Stimulated activated effector memory CD8-positive, alpha-beta T cell treated with anti-CD3 and anti-CD28 coated beads, Interleukin-12 subunit alpha, Interleukin-12 subunit beta, amount 100 ng/mL, for 72 hours (primary cell): ENCODE measurements at regions not wholly inside any gene's neighbourhood (a gene's known extent, or its start where the extent isn't known, plus 50 kb on each side); places are given as distances from the start of the nearest gene placed in this dataset.

ENCODE experiments used
- ATAC-seq: fragments of 150-1000 bp; cut with Tn5 transposase; 2 replicates; pipeline ENCODE4 v1.10.0; 2021
- DNase-seq, 2 donors: peaks; one replicate each; pipeline ENCODE4 v3.0.0; 2021 to 2022; ENCODE audit warnings: low spot score in 2 of 2
- H3K27ac Mint-ChIP-seq: one replicate; pipeline ENCODE4 v1.8.0; 2022; ENCODE audit warnings: mild to moderate bottlenecking, mixed read lengths
- H3K36me3 Mint-ChIP-seq: one replicate; pipeline ENCODE4 v1.8.0; 2022; ENCODE audit warnings: mild to moderate bottlenecking, mixed read lengths
- H3K4me1 Mint-ChIP-seq: one replicate; pipeline ENCODE4 v1.8.0; 2022; ENCODE audit warnings: mixed read lengths
- H3K4me3 Mint-ChIP-seq: one replicate; pipeline ENCODE4 v1.8.0; 2022; ENCODE audit warnings: mild to moderate bottlenecking, mixed read lengths
- H3K9me3 Mint-ChIP-seq: one replicate; pipeline ENCODE4 v1.8.0; 2022; ENCODE audit warnings: mixed read lengths

DNA sequence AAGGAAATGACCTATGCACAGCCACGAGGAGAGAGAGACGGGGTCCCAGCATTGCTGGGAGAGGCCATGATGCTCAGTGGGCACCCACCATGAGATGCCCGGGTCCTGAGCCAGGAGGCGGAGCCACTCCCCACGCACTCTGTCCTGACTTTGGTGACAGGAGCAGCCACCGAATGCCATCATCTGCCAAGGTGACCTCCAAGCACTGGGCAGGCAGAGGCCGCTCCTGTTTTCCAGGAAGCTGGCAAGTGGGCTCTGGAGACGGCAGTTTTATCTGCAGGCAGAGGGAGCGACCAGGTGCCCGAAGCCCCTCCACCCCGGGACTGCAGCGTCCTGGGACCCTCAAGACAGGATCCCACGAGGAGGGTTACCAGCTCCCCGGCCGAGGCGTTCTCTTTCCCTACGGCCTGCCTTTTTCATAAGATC is 453.9 kb downstream of the BRD1 start:
- no peaks in the 10 kb centered on the region for H3K36me3 Mint-ChIP-seq
- H3K9me3 Mint-ChIP-seq, result no peaks in the 10 kb centered on the region
- no peak for ATAC-seq
- no peak overlapping the region for H3K4me3 Mint-ChIP-seq
- peak in 1 of 2 donors; percentile 26 for DNase-seq
- H3K4me1 Mint-ChIP-seq, result peaks cover 6% of the 10 kb centered on the region
- H3K27ac Mint-ChIP-seq, result no peak overlapping the region

DNA sequence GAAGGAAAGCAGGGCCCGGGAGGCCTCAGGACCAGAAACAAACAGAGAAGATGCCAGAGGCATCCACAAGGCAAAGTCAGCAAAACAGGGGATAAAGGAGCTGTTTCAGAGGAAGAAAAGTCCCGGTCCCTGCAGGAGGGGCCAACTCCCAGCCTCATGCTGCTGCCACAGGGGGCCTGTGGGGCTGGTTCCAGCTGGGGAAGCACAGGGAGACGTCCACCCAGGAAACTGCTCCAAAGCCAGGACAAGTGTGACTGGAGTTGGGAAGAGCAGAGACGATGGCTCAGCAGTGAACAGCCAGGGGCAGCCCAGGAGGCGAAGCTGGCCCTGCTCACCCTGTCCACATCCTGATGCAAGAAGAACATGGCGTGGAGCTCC is 454.4 kb downstream of the BRD1 start:
- no peaks in the 10 kb centered on the region for H3K36me3 Mint-ChIP-seq
- DNase-seq (no peak), ATAC-seq (no peak)
- H3K4me3 Mint-ChIP-seq, result no peak overlapping the region
- peaks cover 7% of the 10 kb centered on the region for H3K4me1 Mint-ChIP-seq
- no peaks in the 10 kb centered on the region for H3K9me3 Mint-ChIP-seq
- H3K27ac Mint-ChIP-seq, result no peak overlapping the region

- H3K4me3 Mint-ChIP-seq, result no peak overlapping the region
- DNase-seq (peak in 1 of 2 donors; percentile 39), ATAC-seq (peak; percentile 27)
- H3K27ac Mint-ChIP-seq, result no peak overlapping the region
- no peaks in the 10 kb centered on the region for H3K36me3 Mint-ChIP-seq
- no peaks in the 10 kb centered on the region for H3K9me3 Mint-ChIP-seq
- peaks cover 7% of the 10 kb centered on the region for H3K4me1 Mint-ChIP-seq
Measured at GRCh38 chr22:49372530-49373288, 455.0 kb downstream of the BRD1 start.

DNA sequence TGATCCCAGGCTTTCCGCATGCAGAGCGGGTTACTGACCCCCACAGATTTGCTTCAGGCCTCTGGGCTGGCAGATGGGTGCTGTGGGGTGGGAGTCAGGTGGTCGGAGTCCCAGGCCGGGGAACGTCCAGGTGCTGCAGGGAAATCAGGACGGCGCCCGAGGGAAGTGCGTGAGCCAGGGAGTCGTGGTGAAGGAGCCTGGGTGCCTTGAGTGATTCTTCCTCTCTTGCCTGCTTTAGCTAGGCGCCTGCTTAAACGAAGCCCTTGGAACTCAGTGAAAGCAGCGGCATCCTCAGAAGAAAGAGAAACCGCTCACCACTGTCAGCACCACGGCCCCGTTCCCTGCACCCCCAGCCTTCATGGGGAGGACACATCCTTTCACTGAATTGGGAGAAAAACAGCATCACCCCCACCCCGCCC is 455.6 kb downstream of the BRD1 start:
- peak in 1 of 2 donors; percentile 23 for DNase-seq
- Mint-ChIP-seq H3K27ac (no peak overlapping the region), H3K36me3 (no peaks in the 10 kb centered on the region), H3K4me3 (no peak overlapping the region), H3K4me1 (peaks cover 7% of the 10 kb centered on the region), H3K9me3 (no peaks in the 10 kb centered on the region)
- no peak for ATAC-seq

- H3K9me3 Mint-ChIP-seq, result no peaks in the 10 kb centered on the region
- H3K4me3 Mint-ChIP-seq, result no peak overlapping the region
- DNase-seq, result peak in 1 of 2 donors; percentile 26
- no peak for ATAC-seq
- H3K27ac Mint-ChIP-seq, result no peak overlapping the region
- no peaks in the 10 kb centered on the region for H3K36me3 Mint-ChIP-seq
- peaks cover 7% of the 10 kb centered on the region for H3K4me1 Mint-ChIP-seq
Measured at GRCh38 chr22:49371325-49372110, 456.2 kb downstream of the BRD1 start.

DNA sequence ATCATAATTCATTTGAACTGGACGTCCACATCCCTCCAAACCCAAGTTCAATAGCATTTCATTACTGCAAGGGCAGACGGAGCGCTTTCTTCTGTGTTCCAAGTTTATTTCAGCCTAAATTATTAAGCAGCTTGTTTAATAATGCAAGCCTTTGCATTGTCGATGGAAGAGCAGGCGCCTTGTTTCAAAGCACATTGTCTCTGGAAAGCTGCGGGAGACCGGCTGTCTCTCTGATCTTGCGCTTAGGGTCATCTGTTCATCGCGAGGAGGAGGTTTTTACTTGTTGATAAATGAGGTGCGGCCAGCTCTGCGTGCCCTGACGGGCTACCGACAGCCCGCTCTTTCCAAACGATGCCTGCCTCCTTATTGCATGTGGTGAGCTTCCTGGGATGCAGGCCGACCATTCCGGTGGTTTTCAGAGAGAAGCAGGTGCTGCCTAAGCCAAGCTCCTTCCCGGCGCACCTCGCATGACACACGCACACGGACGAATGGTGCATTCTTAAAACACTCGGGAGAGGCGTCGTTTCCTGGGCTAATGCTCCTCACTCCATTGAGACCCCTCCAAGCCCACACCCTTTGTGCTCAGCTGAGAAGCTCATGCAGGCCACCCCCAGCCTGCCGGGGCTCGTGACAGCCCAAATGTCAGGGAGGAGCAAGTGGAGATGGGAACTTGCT is 456.9 kb downstream of the BRD1 start:
- H3K27ac Mint-ChIP-seq, result no peak overlapping the region
- H3K9me3 Mint-ChIP-seq, result no peaks in the 10 kb centered on the region
- H3K36me3 Mint-ChIP-seq, result no peaks in the 10 kb centered on the region

GRCh38 chr22:49369726-49370626 is 457.7 kb downstream of the BRD1 start:
- Mint-ChIP-seq H3K9me3 (no peaks in the 10 kb centered on the region), H3K27ac (no peak overlapping the region), H3K36me3 (no peaks in the 10 kb centered on the region), H3K4me3 (no peak overlapping the region), H3K4me1 (peaks cover 7% of the 10 kb centered on the region)
- ATAC-seq (no peak), DNase-seq (peak in 1 of 2 donors; percentile 37)

More for the DNA sequence above, 456.9 kb downstream of the BRD1 start:
- ATAC-seq (no peak), DNase-seq (peak in 1 of 2 donors; percentile 18)
- H3K4me1 Mint-ChIP-seq, result peaks cover 7% of the 10 kb centered on the region
- H3K4me3 Mint-ChIP-seq, result no peak overlapping the region

GRCh38 chr22:49368976-49369725 is 458.5 kb downstream of the BRD1 start:
- Mint-ChIP-seq H3K9me3 (no peaks in the 10 kb centered on the region), H3K4me1 (peaks cover 7% of the 10 kb centered on the region), H3K4me3 (peak overlapping the region; percentile 30), H3K27ac (no peak overlapping the region), H3K36me3 (no peaks in the 10 kb centered on the region)
- no peak for ATAC-seq
- peak in 1 of 2 donors; percentile 29 for DNase-seq

DNA sequence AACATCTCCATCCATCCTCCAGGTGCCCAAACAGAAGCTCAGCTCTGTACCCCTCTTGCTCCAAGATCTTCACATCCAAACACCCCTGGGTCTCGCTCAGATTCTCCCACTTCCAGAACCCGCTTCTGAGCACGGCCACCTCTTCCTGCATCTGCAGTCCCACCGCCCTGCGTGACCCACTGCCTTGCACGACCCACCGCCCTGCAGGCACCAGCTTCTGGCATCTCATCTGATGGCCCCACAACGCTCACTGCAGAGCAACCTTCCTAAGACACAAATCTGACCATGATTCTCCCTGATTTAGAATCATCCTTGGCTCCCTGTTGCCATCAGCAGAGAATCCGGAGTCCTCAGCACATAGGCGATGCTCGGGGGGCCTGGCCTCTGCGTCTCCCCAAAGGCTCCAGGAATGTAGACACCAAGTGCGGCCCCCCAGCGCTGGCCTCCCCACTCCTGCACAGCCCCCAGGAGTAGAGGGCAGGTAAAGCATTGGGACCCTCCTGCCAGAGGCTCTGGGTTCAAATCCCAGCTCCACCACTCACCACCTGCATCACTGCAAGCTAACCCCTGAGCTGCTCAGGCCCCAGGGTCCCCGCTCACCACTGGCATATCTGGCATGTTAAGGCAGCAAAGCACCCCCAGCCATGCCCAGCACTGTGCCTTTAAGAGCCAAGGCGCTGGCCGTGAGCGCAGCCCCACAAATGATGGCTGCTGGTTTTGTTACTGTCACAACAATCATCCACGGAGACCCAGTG is 459.3 kb downstream of the BRD1 start:
- no peak for ATAC-seq
- Mint-ChIP-seq H3K36me3 (no peaks in the 10 kb centered on the region), H3K9me3 (no peaks in the 10 kb centered on the region), H3K27ac (no peak overlapping the region), H3K4me1 (peaks cover 7% of the 10 kb centered on the region), H3K4me3 (no peak overlapping the region)
- peak in 1 of 2 donors; percentile 35 for DNase-seq

DNA sequence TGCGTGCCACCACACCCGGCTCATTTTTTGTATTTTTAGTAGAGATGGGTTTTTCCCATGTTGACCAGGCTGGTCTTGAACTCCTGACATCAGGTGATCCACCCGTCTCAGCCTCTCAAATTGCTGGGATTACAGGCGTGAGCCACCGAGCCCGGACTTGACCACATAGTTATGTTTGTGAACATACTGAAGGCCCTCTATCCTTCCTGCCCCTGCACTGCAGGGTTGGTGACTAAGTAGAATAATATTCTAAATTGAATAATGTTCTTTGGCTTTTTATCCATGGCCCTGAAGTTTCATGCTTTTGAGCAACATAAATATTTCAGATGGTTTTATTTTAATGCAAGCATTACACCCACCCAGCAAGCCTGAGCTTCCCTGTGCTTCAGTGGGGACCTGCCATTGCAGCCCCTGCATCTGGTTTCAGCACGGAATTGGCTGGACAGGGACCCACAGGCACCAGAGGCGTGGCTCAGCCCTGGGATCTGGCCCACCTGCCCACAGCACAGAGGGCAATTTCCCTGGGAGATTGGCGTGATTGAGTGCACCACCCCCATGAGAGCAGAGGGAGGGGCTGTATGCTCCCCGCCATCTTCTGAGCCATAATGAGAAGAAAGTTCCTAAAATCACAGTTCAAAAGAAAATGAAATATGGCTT is 460.5 kb downstream of the BRD1 start:
- no peaks in the 10 kb centered on the region for H3K36me3 Mint-ChIP-seq
- DNase-seq, result peak in 1 of 2 donors; percentile 30

GRCh38 chr22:49366437-49366836 is 461.2 kb downstream of the BRD1 start:
- ATAC-seq, result no peak
- Mint-ChIP-seq H3K4me3 (no peak overlapping the region), H3K4me1 (peaks cover 7% of the 10 kb centered on the region), H3K9me3 (no peaks in the 10 kb centered on the region), H3K27ac (no peak overlapping the region), H3K36me3 (no peaks in the 10 kb centered on the region)
- DNase-seq, result no peak

More for the DNA sequence above, 460.5 kb downstream of the BRD1 start:
- no peak overlapping the region for H3K27ac Mint-ChIP-seq
- no peak overlapping the region for H3K4me3 Mint-ChIP-seq
- no peak for ATAC-seq
- H3K4me1 Mint-ChIP-seq, result peaks cover 7% of the 10 kb centered on the region
- H3K9me3 Mint-ChIP-seq, result no peaks in the 10 kb centered on the region

DNA sequence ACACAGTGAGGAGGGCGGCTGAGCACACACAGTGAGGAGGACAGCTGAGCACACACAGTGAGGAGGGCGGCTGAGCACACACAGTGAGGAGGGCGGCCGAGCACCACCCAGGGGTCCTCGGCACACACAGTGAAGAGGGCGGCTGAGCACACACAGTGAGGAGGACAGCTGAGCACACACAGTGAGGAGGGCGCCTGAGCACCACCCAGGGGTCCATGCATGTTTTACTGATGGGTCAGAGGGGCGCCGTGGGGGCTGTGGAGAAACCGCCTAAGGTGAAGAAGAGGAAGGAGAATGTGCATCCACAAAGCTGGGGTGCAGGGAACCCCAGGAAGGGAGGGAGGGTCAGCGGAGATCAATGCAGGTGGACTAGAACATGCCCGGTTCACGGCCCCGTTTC is 461.8 kb downstream of the BRD1 start:
- Mint-ChIP-seq H3K36me3 (no peaks in the 10 kb centered on the region), H3K9me3 (no peaks in the 10 kb centered on the region)
- ATAC-seq, result no peak

GRCh38 chr22:49365191-49365837 is 462.4 kb downstream of the BRD1 start:
- no peak for ATAC-seq

More for the DNA sequence above, 461.8 kb downstream of the BRD1 start:
- no peak overlapping the region for H3K4me3 Mint-ChIP-seq
- no peak for DNase-seq
- no peak overlapping the region for H3K27ac Mint-ChIP-seq
- H3K4me1 Mint-ChIP-seq, result peaks cover 7% of the 10 kb centered on the region

More at GRCh38 chr22:49365191-49365837, 462.4 kb downstream of the BRD1 start:
- Mint-ChIP-seq H3K4me3 (no peak overlapping the region), H3K4me1 (peaks cover 7% of the 10 kb centered on the region), H3K27ac (no peak overlapping the region), H3K9me3 (no peaks in the 10 kb centered on the region), H3K36me3 (no peaks in the 10 kb centered on the region)
- DNase-seq, result peak in 1 of 2 donors; percentile 30
